ENCODE measurements at regions not wholly inside any gene's neighbourhood (a gene's known extent, or its start where the extent isn't known, plus 50 kb on each side); places are given as distances from the start of the nearest gene placed in this dataset.

- peak; percentile 30 for DNase-seq (ENCODE audit: low read depth)
Measured at GRCh38 chr11:23023319-23023718, 163.0 kb upstream of the CCDC179 start.

- no peak for DNase-seq (ENCODE audit: low read depth)
Measured at GRCh38 chr11:23041001-23041503, 180.8 kb upstream of the CCDC179 start.

GRCh38 chr11:23058656-23059055 is 198.4 kb upstream of the CCDC179 start:
- no peak for DNase-seq (ENCODE audit: low read depth)

GRCh38 chr11:23063276-23063675 is 203.0 kb upstream of the CCDC179 start:
- no peak for DNase-seq (ENCODE audit: low read depth)

- peak; percentile 5 for DNase-seq (ENCODE audit: low read depth)
Measured at GRCh38 chr11:23078289-23078971, 218.2 kb upstream of the CCDC179 start.

GRCh38 chr11:23079382-23079813 is 219.1 kb upstream of the CCDC179 start:
- peak; percentile 61 for DNase-seq (ENCODE audit: low read depth)

GRCh38 chr11:23087407-23087806 is 227.1 kb upstream of the CCDC179 start:
- DNase-seq (ENCODE audit: low read depth): peak; percentile 44

GRCh38 chr11:23090659-23091058 is 230.4 kb upstream of the CCDC179 start:
- no peak for DNase-seq (ENCODE audit: low read depth)

GRCh38 chr11:23095650-23096189 is 235.4 kb upstream of the CCDC179 start:
- no peak for DNase-seq (ENCODE audit: low read depth)

- no peak for DNase-seq (ENCODE audit: low read depth)
Measured at GRCh38 chr11:23097891-23098290, 237.6 kb upstream of the CCDC179 start.

- no peak for DNase-seq (ENCODE audit: low read depth)
Measured at GRCh38 chr11:23099256-23099655, 239.0 kb upstream of the CCDC179 start.

- DNase-seq (ENCODE audit: low read depth): no peak
Measured at GRCh38 chr11:23100726-23101125, 240.5 kb upstream of the CCDC179 start.

GRCh38 chr11:23103416-23103815 is 243.1 kb upstream of the CCDC179 start:
- no peak for DNase-seq (ENCODE audit: low read depth)

- no peak for DNase-seq (ENCODE audit: low read depth)
Measured at GRCh38 chr11:23111527-23111926, 251.3 kb upstream of the CCDC179 start.

GRCh38 chr11:23112390-23112789 is 252.1 kb upstream of the CCDC179 start:
- no peak for DNase-seq (ENCODE audit: low read depth)

GRCh38 chr11:23112987-23113886 is 253.0 kb upstream of the CCDC179 start:
- peak; percentile 70 for DNase-seq (ENCODE audit: low read depth)

- DNase-seq (ENCODE audit: low read depth): no peak
Measured at GRCh38 chr11:23113887-23114216, 253.6 kb upstream of the CCDC179 start.

- peak; percentile 85 for DNase-seq (ENCODE audit: low read depth)
Measured at GRCh38 chr11:23123753-23124152, 263.5 kb upstream of the CCDC179 start.

GRCh38 chr11:23124249-23124648 is 264.0 kb upstream of the CCDC179 start:
- peak; percentile 9 for DNase-seq (ENCODE audit: low read depth)

GRCh38 chr11:23124996-23125395 is 264.7 kb upstream of the CCDC179 start:
- peak; percentile 8 for DNase-seq (ENCODE audit: low read depth)

- no peak for DNase-seq (ENCODE audit: low read depth)
Measured at GRCh38 chr11:23127706-23128105, 267.4 kb upstream of the CCDC179 start.

GRCh38 chr11:23134627-23135026 is 274.4 kb upstream of the CCDC179 start:
- DNase-seq (ENCODE audit: low read depth): no peak

- DNase-seq (ENCODE audit: low read depth): no peak
Measured at GRCh38 chr11:23138761-23139160, 278.5 kb upstream of the CCDC179 start.

All from M059J (cell line).